ENCODE measurements at regions not wholly inside any gene's neighbourhood (a gene's known extent, or its start where the extent isn't known, plus 50 kb on each side); places are given as distances from the start of the nearest gene placed in this dataset.
"Not testable (repeated sequence)": the region's sequence is repeated elsewhere in the genome, so short reads cannot be mapped to it uniquely, and the experiment has no call there.

- DNase-seq (ENCODE audit: extremely low read depth in 1 of 11, low read depth in 9 of 11, low spot score in 4 of 11), result not testable (repeated sequence)
Observed at GRCh38 chr1:117314951-117315350, 52.3 kb upstream of the MAN1A2 start.

DNA sequence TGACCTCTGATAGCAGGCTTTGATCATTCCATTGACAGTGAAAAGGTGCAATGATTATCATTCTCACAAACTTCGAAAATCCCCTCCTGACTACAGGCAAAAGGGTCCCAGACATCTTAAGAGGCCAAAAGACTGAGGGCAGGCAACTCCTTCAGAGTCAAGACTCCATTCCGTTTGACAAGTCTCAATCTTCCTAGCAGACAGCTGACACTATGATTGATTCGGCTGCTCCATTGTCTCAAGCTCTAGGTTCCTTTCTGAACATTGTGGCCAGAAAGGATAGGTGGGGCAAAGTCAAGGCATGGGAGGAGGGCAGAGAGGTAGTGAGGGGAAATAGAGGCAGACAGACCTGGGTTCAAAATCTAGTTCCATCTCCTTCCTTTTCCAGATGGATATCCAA lies 53.7 kb upstream of the MAN1A2 start:
- no peak for DNase-seq (ENCODE audit: extremely low read depth in 1 of 11, low read depth in 9 of 11, low spot score in 4 of 11)

GRCh38 chr1:117312453-117313138 lies 54.7 kb upstream of the MAN1A2 start:
- DNase-seq (ENCODE audit: extremely low read depth in 1 of 11, low read depth in 9 of 11, low spot score in 4 of 11), result no peak

DNA sequence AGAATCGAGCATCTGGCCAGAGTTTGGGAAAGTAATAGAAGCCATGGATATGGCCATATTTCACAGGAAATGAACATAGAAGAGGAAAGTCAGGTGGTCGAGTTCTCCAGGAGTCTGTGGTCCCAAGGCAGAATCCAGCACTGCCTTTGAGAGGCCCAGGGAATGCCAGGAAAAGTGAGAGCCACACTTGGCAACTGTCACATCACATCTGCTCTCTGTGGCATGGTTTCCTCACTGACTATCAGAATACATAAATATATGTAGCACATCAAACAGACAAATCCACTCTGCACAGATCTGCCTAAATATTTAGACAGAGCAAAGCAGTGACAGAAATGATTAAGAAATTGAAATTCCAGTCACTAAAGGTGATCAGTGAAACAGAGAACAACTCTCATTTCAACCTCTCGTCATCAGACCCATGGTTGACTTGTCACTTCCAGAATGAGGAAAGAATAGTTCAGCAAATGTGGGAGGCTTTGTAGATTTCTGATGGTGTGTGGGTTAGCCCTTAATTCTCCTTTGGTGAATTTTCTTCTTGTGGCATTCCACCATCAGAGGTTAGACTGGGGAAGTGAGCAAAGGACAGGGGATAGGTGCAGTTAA lies 58.8 kb upstream of the MAN1A2 start:
- no peak for DNase-seq (ENCODE audit: extremely low read depth in 1 of 11, low read depth in 9 of 11, low spot score in 4 of 11)

DNA sequence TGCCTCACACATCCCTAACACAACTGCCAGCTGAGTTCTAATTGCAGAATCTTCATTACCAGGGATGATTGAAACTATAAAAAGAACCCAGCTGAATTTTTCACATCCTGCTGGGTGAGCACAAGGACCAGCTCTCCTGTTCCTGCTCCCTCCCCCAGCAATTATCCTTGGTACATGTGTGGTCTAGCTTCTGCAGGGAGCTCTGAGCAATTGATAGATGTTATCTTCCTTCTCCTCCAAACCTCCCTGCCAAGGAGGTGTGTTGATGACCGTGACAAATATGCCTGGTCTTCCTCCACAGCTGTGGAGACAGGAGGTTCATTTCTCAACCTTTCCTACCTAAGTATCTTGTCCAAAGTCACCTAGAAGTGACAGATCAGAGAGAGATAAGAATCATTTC lies 65.3 kb upstream of the MAN1A2 start:
- DNase-seq (ENCODE audit: extremely low read depth in 1 of 11, low read depth in 9 of 11, low spot score in 4 of 11), result no peak

DNA sequence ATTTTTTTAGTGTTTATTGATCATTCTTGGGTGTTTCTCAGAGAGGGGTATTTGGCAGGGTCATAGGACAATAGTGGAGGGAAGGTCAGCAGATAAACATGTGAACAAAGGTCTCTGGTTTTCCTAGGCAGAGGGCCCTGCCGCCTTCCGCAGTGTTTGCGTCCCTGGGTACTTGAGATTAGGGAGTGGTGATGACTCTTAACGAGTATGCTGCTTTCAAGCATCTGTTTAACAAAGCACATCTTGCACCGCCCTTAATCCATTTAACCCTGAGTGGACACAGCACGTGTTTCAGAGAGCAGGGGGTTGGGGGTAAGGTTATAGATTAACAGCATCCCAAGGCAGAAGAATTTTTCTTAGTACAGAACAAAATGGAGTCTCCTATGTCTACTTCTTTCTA lies 67.1 kb upstream of the MAN1A2 start:
- not testable (repeated sequence) for DNase-seq (ENCODE audit: extremely low read depth in 1 of 11, low read depth in 9 of 11, low spot score in 4 of 11)

DNA sequence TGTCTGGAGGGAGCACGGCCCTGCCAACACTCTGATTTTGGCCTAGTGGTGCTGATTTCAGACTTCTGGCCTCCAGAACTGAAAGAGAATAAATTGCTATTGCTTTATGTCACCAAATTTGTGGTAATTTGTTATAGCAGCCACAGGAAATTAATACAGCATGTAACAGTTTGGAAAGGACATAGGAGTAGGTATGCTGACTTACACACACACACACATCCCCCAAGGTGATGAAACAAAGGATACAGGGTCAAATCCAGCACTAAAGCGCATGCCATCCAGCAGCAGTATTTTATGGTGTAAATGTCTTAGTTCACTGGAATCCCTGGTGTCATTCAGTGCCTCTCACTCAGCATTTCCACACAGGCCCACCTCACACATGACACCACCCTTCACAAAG lies 72.2 kb upstream of the MAN1A2 start:
- DNase-seq (ENCODE audit: extremely low read depth in 1 of 11, low read depth in 9 of 11, low spot score in 4 of 11), result no peak

- DNase-seq (ENCODE audit: extremely low read depth in 1 of 11, low read depth in 9 of 11, low spot score in 4 of 11), result no peak
Observed at GRCh38 chr1:117290890-117291289, 76.4 kb upstream of the MAN1A2 start.

DNA sequence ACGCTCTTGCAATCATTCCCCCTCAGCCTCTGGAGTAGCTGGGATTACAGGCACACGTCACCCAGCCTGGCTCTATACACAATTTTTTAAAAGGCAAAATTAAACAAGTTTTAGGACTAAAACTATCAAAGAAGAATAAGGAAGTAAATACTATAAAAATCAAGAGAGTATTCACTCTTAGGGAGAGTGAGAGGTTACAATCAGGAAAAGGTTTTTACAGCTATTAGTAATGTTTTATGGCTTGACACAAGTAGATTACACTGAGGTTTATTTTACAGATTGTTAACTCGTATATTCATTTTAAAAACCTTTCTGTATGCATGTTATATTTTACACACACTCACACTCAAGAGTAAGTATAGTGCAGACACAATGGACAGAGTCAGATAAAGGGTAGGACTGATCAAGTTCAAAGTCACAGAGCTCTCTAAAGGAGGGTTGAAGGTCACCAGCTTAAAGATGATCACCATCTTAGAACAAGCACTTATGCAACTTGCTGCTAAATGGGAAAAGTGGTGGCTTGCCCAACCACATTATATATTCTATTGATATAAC lies 77.9 kb upstream of the MAN1A2 start:
- no peak for DNase-seq (ENCODE audit: extremely low read depth in 1 of 11, low read depth in 9 of 11, low spot score in 4 of 11)

DNA sequence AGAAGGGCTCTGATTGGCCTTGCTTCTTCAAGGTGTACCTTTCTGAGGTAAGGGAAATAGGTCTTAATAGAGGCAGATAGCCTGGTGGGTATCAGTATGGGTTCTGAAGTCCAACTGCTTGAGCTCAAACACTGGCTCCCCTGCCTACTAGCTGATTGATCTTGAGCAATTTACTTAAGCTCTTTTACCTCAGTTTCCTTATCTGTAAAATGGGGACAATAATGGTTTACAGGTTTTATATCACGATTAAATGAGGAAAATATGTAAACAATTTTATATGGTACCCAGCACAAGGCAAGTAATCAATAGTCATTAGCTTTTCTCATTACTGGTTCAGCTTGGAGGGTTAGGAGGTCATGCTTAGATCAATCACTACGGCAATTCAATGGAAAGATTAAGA lies 75.8 kb upstream of the VTCN1 start:
- DNase-seq (ENCODE audit: extremely low read depth in 1 of 11, low read depth in 9 of 11, low spot score in 4 of 11), result no peak

GRCh38 chr1:117286145-117286544 lies 75.4 kb upstream of the VTCN1 start:
- DNase-seq (ENCODE audit: extremely low read depth in 1 of 11, low read depth in 9 of 11, low spot score in 4 of 11), result peak in 1 of 11 donors; percentile 5

DNA sequence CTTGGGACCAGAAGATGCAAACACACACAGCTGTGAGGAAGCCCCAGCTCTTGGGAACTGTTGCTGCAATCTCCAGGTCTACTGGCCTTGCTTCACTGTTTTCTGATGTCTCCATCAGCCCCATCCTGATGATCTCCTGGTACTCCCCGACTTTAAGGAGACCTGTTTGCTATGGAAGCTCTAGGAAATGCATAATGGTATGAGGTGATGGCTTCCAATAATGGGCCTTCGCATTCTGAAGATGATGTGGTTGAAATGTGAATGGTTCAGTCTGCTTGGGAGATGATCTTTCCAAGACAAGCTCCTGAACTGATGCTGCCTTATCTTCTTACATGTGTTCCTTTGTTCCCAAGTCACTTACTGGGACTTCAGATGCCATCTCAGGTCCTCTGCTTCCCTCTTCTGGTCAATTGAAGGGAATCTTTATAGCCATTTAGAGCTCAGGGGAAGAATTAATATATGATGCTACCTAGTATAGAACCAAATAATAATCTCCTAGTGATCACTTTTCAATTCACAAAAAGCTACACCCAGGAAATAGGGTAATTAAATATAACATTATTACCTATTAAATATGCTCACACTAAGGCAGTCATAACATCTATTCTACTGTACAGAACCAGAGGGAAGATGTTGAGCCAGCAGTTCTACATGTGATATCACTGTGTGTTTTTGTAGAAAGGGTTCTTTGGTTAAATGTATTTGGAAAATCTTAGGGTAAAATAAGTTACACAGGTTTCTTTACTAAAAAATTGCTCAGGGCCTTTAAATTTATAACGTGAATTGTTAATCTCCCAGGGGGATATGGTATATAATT lies 73.9 kb upstream of the VTCN1 start:
- DNase-seq (ENCODE audit: extremely low read depth in 1 of 11, low read depth in 9 of 11, low spot score in 4 of 11), result peak; percentile 34 to 78 (median 51)

- DNase-seq (ENCODE audit: extremely low read depth in 1 of 11, low read depth in 9 of 11, low spot score in 4 of 11), result no peak
Observed at GRCh38 chr1:117278531-117278930, 67.8 kb upstream of the VTCN1 start.

DNA sequence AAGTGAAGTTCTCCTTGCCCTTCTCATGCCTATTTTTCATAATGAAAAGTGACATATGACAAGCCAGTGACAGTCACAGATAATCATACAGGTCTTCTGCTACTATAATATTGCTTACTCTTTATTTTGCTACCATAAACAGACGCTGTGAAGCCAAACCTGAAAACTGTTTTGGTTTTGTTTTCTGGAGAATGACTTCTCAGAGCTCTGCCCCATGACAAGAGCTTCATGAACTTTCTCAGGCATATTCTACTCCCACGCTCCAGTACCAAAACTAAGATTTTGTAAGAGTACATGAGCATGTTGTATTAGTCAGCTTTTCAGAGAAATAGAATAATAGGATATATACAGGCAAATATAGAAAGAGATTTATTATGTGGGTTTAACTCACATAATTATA lies 64.3 kb upstream of the VTCN1 start:
- no peak for DNase-seq (ENCODE audit: extremely low read depth in 1 of 11, low read depth in 9 of 11, low spot score in 4 of 11)

GRCh38 chr1:117271959-117272358 lies 61.2 kb upstream of the VTCN1 start:
- DNase-seq (ENCODE audit: extremely low read depth in 1 of 11, low read depth in 9 of 11, low spot score in 4 of 11), result no peak

DNA sequence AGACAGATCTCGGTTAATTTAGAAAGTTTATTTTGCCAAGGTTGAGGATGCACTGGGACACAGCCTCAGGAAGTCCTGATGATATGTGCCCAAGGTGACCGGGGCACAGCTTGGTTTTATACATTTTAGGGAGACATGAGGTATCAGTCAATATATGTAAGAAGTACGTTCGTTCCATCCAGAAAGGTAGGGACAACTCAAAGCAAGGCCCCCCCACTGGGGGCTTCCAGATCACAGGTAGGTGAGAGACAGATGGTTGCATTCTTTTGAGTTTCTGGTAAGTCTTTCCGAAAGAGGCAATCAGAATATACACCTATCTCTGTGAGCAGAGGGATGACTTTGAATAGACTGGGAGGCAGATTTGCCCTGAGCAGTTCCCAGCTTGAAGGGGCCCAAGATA lies 60.4 kb upstream of the VTCN1 start:
- DNase-seq (ENCODE audit: extremely low read depth in 1 of 11, low read depth in 9 of 11, low spot score in 4 of 11), result no peak

DNA sequence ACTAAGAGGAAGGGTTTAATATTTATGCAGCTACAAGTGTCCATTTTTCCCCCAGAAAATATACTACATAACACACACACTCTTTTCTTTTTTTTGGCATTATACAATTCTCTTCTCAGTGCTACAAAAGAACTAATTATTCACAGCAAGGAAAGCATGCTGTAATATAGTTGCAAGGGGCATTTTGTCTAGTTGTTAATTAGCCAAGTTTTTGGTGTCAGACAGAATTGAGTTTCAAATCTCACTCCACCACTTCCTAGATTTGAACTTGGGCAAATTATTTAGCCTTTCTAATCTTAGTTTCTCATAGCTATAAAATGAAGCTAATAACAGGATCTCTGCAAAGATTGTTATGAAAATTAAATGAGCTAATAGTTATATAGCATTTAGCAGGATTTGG lies 60.0 kb upstream of the VTCN1 start:
- DNase-seq (ENCODE audit: extremely low read depth in 1 of 11, low read depth in 9 of 11, low spot score in 4 of 11), result no peak

DNA sequence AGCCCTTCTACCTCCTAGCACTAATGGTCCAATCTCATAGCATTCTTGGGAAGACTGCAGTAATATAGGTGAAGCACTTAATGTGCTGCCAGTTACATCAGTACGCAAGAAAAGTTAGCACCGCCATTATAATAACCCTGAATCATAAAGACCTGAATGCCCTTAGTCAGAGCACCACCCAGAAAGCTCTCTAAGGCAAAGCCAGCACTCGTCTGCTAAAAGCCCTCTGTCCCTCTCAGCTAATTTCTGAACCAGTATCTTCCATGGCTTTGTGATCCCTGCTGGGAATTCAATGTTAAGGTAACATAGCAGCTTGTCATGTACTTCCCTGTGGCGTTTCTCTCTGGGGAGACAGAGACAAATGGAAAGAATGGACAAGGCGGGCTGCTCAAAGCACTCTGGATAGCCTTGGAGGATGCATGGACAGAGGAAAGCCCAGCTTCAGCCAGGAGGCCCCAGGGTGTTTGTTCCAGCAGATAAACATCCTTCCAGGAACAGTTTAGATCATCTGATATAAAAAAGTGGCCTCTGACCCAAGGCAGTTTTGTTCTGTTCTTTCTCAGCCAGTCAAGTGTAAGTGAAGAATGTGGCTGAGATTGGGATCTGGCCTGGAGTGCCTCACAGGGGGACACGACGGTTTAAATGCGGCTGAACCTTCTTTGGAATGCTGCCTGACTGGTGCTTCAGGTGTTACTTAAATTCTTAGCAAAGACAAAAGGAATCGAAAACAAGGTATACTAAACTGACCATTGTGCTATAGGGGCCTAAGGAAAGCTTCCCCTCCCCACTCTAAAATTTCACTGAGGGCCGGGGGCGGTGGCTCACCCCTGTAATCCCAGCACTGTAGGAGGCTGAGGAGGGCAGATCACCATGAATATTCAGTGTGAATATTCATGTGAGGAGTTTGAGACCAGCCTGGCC lies 58.1 kb upstream of the VTCN1 start:
- peak in 4 of 11 donors; percentile 4 to 31 (median 16) for DNase-seq (ENCODE audit: extremely low read depth in 1 of 11, low read depth in 9 of 11, low spot score in 4 of 11)

DNA sequence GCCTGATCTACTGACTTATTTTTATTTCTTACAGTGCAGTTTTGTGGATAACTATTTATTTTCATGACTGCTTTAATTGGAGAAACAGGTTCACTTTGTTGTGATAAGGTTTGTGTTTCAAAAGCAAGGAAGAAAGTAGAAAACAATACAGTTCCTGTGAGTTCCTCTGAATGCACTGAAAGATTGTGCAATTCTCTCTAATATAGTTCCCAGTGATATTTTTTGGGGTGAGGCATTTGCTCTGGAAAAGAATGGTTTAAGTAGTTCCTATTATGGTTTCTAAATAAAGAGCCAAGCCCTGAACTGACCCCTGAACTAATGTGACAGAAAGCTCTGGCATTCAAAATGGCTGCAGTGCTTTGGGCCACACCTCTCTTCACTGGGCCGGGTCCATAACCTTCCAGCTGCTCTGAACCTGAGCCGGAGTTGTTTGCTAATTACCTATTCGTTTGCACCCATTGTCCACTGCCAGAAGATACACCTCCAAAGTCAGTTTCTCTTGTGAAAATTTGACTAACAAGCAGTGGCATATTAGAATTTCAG lies 56.6 kb upstream of the VTCN1 start:
- no peak for DNase-seq (ENCODE audit: extremely low read depth in 1 of 11, low read depth in 9 of 11, low spot score in 4 of 11)

Measured in renal cortex interstitium (tissue), 11 donors.